ENCODE measurements at regions not wholly inside any gene's neighbourhood (a gene's known extent, or its start where the extent isn't known, plus 50 kb on each side); places are given as distances from the start of the nearest gene placed in this dataset.

GRCh38 chr2:9747396-9747795 lies 95.9 kb upstream of the TAF1B start:
- H3K9me3 Mint-ChIP-seq, result no peaks in the 10 kb centered on the region
- TF ChIP-seq HMGA2 (CRISPR knock-in tag; IDR thresholded peaks at IDR 0.05) (no peak), PRDM15 (CRISPR knock-in tag; IDR thresholded peaks at IDR 0.05) (no peak), PRRX2 (CRISPR knock-in tag; IDR thresholded peaks at IDR 0.05) (no peak), ZNF138 (CRISPR knock-in tag; conservative IDR thresholded peaks at IDR 0.05) (no peak), ZNF512 (CRISPR knock-in tag; IDR thresholded peaks at IDR 0.05; ENCODE audit: borderline replicate concordance) (no peak), IRF2 (CRISPR knock-in tag; IDR thresholded peaks at IDR 0.05; ENCODE audit: borderline replicate concordance, low read depth) (no peak), TEAD4 (CRISPR knock-in tag; IDR thresholded peaks at IDR 0.05) (no peak), FOXP1 (CRISPR knock-in tag; IDR thresholded peaks at IDR 0.05; ENCODE audit: borderline replicate concordance) (no peak), ZNF396 (CRISPR knock-in tag; IDR thresholded peaks at IDR 0.05; ENCODE audit: borderline replicate concordance) (no peak), RORB (CRISPR knock-in tag; IDR thresholded peaks at IDR 0.05) (no peak), ATF2 (CRISPR knock-in tag; IDR thresholded peaks at IDR 0.05; ENCODE audit: borderline replicate concordance, low read depth) (no peak), CREB1 (CRISPR knock-in tag; IDR thresholded peaks at IDR 0.05) (no peak), ZBTB43 (CRISPR knock-in tag; IDR thresholded peaks at IDR 0.05) (no peak), TCF7 (CRISPR knock-in tag; IDR thresholded peaks at IDR 0.05; ENCODE audit: low read depth) (no peak), NR1H2 (CRISPR knock-in tag; IDR thresholded peaks at IDR 0.05) (no peak), HMGXB4 (CRISPR knock-in tag; IDR thresholded peaks at IDR 0.05) (no peak), MXD4 (CRISPR knock-in tag; IDR thresholded peaks at IDR 0.05; ENCODE audit: borderline replicate concordance) (no peak)
- TF ChIP-seq, protein P1, sequence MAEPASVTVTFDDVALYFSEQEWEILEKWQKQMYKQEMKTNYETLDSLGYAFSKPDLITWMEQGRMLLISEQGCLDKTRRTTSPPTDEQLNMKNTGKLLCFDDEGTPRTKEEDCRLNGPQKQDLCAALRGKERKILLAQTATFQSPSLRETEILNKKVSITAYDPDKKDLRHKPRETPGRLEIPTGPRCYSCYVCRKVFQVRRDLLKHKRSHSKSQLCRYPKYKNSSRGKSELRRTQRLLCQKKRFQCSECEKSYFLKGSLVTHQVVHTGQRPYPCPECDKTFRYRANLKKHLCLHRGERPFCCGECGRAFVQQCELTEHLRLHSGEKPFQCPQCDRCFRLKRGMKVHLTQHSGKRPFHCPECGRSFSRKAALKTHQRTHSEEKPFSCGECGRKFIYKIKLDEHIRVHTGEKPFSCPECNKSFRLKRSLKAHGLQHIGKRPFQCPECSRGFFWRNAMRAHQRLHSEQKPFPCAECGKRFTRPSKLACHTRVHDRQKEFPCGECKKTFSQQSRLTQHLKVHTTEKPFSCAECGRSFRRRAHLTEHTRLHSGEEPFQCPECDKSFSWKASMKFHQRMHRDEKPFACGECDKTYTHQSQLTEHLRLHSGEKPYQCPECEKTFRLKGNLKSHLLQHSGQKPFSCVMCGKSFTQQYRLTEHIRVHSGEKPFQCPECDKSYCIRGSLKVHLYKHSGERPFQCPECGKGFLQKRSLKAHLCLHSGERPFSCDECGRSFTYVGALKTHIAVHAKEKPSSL (CRISPR knock-in tag; conservative IDR thresholded peaks at IDR 0.05), result no peak
- TF ChIP-seq, protein P2, sequence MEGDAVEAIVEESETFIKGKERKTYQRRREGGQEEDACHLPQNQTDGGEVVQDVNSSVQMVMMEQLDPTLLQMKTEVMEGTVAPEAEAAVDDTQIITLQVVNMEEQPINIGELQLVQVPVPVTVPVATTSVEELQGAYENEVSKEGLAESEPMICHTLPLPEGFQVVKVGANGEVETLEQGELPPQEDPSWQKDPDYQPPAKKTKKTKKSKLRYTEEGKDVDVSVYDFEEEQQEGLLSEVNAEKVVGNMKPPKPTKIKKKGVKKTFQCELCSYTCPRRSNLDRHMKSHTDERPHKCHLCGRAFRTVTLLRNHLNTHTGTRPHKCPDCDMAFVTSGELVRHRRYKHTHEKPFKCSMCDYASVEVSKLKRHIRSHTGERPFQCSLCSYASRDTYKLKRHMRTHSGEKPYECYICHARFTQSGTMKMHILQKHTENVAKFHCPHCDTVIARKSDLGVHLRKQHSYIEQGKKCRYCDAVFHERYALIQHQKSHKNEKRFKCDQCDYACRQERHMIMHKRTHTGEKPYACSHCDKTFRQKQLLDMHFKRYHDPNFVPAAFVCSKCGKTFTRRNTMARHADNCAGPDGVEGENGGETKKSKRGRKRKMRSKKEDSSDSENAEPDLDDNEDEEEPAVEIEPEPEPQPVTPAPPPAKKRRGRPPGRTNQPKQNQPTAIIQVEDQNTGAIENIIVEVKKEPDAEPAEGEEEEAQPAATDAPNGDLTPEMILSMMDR (IDR thresholded peaks at IDR 0.05), result no peak
- TF ChIP-seq, protein P3, sequence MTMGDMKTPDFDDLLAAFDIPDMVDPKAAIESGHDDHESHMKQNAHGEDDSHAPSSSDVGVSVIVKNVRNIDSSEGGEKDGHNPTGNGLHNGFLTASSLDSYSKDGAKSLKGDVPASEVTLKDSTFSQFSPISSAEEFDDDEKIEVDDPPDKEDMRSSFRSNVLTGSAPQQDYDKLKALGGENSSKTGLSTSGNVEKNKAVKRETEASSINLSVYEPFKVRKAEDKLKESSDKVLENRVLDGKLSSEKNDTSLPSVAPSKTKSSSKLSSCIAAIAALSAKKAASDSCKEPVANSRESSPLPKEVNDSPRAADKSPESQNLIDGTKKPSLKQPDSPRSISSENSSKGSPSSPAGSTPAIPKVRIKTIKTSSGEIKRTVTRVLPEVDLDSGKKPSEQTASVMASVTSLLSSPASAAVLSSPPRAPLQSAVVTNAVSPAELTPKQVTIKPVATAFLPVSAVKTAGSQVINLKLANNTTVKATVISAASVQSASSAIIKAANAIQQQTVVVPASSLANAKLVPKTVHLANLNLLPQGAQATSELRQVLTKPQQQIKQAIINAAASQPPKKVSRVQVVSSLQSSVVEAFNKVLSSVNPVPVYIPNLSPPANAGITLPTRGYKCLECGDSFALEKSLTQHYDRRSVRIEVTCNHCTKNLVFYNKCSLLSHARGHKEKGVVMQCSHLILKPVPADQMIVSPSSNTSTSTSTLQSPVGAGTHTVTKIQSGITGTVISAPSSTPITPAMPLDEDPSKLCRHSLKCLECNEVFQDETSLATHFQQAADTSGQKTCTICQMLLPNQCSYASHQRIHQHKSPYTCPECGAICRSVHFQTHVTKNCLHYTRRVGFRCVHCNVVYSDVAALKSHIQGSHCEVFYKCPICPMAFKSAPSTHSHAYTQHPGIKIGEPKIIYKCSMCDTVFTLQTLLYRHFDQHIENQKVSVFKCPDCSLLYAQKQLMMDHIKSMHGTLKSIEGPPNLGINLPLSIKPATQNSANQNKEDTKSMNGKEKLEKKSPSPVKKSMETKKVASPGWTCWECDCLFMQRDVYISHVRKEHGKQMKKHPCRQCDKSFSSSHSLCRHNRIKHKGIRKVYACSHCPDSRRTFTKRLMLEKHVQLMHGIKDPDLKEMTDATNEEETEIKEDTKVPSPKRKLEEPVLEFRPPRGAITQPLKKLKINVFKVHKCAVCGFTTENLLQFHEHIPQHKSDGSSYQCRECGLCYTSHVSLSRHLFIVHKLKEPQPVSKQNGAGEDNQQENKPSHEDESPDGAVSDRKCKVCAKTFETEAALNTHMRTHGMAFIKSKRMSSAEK (CRISPR knock-in tag; IDR thresholded peaks at IDR 0.05; ENCODE audit: borderline replicate concordance), result no peak
- ATAC-seq, result no peak
- DNase-seq (ENCODE audit: low spot score), result no peak
- no peaks in the 10 kb centered on the region for H3K27me3 Mint-ChIP-seq (ENCODE audit: low read depth)
- no peaks in the 10 kb centered on the region for H3K36me3 Mint-ChIP-seq
- POLR2A ChIA-PET, result no interaction called here
- H3K4me1 Mint-ChIP-seq, result 0 out of 2 replicates have a peak, but pooled peaks cover 3% of the 10 kb centered on the region
- H3K27ac Mint-ChIP-seq, result no peak overlapping the region
- CTCF ChIA-PET, result no interaction called here
- no peak overlapping the region for H3K4me3 Mint-ChIP-seq

Data from WTC11 (cell line).